NCI-H1048 (cell line): ENCODE measurements at regions not wholly inside any gene's neighbourhood (a gene's known extent, or its start where the extent isn't known, plus 50 kb on each side); places are given as distances from the start of the nearest gene placed in this dataset.

ENCODE experiments used
- DNase-seq: peaks from one replicate; lab custom pipeline; 2025; lab: John Stamatoyannopoulos, UW

- DNase-seq = no peak
These were observed 457.9 kb downstream of the FGF9 start for GRCh38 chr13:22128441-22129408.

DNA sequence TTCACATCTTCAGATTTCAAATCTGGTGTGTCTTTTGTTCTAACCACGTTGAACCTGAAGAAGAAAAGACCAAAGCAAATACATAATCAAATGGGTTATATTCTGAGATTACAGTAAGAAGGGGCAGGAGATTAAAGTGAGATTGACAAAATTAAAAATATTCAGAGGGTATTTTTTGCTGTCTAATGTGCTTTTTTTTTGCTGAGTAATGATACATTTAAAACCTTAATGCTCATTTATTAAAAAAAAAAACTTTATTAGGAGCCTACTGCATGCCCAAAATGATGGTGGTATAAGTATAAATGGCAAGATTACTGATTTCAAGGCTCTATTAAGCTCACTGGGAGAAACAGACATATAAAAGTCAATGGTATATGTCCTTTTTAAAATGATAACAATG lies 459.4 kb downstream of the FGF9 start:
- no peak for DNase-seq

DNA sequence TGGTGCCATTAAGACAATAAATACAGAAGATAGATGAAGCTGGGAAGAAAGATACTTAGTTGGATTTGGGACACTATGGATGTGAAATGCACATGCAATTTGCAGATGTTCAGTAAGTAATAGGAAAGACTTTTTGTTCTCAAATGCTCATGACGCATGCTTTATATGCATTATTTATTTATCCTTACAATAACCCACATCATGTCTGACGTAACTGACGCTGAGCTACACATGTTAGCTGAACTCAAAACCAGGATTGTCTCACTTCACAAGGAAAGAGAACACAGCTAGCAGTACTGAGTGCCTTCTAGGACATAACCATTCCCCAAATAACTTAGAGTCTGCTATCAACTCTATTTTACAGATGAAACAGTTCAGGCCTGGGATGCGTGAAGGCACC lies 463.4 kb downstream of the FGF9 start:
- DNase-seq = no peak

DNA sequence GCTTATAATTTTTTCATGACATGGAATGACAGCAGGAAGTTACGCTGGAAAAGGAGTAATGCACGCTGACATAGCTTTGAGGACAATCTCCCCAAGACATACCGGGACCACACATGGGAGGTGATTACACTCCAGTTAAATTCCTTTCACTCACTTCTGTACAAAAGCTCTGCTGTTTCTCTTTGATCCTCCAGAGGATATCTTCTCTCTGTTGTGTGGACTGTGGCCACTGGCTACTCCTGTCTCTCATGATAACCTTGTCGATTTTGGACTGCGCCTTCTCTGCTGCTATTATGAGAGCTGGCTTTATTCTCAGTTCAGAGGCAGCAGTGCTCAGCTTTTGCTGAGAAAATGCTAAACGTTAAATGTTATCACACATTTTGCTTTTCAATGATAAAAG lies 464.6 kb downstream of the FGF9 start:
- DNase-seq = no peak

DNA sequence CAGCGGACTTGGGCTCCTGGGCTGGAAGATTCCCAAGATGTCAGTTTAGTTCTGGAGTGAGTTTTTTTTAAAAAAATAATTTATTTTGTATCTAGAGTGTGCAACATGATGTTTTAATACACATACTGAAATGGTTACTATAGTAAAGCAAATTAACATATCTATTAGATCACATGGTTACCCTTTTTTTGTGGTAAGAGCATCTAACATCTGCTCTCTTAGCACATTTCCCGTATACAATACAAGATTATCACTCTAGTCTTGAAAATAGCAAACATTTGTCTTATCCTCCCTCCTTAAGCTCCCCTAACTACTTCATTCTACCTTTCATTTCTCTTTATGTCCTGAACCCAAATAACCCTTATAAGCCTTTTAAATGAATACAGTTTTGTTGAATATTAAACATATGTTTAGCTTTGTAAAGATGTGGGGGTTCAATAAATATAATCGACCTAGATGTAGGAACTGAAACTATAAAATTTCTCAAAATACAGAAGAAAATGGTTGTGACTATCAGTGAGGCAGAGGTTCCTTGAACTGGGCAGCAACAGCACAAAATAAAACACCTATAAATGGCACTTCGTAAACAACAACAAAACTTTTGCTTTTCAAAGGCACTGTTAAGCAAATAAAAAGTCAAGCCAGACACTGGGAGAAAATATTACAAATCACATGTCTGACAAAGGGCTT lies 466.6 kb downstream of the FGF9 start:
- no peak for DNase-seq

GRCh38 chr13:22138947-22139346 lies 468.1 kb downstream of the FGF9 start:
- no peak for DNase-seq

GRCh38 chr13:22141716-22142115 lies 470.8 kb downstream of the FGF9 start:
- no peak for DNase-seq

GRCh38 chr13:22143671-22144070 lies 472.8 kb downstream of the FGF9 start:
- DNase-seq = no peak

- DNase-seq = no peak
These were observed 473.9 kb downstream of the FGF9 start for GRCh38 chr13:22144806-22145205.

GRCh38 chr13:22148187-22148586 lies 477.3 kb downstream of the FGF9 start:
- DNase-seq = no peak

DNA sequence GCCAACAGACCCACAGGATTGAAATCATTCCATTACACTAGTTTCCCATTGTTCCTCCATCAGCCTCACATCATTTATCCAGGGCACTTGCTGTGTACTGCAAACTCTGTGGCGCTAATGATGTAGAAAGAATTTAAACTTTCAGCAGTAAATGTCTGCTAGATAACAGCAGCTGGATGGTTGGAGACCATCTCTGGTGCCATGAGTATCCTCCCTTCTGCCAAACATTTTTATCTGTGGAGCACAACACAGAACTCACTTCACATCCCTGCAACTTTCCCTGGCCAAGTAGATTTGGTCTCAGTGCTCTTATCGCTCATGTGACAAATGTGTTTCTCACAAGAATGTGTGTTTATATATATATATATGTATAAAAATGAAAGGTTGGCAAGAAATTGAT lies 481.9 kb downstream of the FGF9 start:
- DNase-seq = no peak

DNA sequence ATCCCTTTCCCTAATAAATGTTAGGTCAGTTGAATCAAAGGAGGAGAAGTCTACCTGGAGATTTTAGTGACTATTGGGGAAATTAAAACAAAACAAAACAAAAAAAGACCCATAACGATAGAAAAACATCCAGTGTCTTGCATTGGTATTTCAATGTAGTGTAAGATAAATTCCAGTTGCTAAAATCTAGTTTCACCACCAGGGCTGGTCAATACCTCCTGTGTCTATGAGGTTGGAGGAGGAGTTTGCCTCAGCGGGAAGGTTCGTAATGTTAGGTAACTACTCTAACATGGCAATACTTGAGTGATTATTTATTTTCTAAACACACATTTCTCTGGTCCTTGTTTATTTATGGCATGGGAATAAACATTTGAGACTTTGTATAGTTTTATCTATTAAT lies 483.2 kb downstream of the FGF9 start:
- DNase-seq = no peak

DNA sequence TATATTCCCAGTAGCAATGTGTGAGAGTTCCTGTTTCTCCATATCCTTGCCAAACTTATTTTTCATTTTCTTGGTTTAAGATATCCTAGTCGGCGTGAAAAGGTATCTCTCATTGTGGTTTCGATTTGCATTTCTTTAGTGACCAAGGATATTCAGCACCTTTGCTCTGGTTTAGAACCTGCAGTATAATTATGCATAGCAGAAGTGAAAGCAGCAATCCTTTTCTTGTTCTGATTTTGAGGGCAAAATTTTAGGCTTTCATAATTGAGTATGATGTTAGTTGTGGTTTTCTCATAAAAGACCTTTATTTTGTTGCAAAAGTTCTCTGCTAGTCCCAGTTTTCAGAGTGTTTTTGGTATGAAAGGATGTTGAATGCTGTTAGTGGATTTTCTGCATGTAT lies 491.0 kb downstream of the FGF9 start:
- no peak for DNase-seq

DNA sequence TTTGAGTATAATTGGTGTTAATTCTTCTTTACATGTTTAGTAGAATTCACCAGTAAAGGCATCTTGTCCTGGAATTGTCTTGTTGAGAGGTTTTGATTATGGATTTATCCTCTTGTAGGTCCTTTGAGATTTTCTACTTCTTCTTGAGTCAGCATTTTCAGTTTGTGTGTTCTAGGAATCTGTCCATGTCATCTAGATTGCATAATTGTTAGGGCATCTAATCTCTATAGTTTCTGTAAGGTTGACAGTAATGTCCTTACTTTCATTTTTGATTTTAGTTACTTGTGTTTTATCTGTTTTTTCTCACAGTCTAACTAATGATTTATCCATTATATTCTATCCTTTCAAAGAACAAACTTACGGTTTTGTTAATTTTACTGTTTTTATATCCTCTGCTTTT lies 492.0 kb downstream of the FGF9 start:
- DNase-seq = no peak

DNA sequence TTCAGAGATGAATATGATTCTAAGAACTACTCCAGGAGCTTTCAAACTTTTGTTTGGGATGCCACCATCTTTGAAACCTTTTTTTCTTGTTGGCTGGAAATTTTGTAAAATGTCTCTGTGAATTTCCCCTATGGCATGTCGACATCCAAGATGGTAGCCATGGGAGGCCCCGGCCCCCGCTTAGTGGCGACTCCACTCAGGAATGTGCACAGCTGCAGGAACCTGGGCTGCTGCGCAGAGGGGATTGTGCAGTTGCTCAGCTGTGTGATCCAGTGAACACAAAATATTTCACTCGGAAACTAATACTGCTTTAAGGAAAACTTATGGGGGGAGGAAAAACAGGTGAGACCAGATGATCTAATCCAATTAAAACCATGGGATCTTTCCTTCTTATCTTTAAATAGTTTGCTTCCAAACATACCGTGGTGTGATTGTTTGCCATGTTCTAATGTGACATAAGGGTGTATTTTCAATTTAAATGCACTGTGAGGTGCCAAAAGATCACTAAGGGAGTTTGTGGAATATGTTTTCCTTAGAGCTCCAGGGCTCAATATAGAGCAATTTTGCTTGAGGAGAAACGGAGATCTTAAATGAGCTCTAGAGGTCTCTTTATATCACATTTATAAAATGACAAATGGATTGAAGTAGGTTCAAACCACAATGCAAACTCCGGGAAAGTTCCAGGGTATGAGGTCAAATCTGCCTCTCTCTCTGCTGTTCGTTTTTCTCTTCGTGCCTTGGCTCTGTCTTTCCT lies 497.7 kb downstream of the FGF9 start:
- no peak for DNase-seq

GRCh38 chr13:22169473-22169872 lies 498.6 kb downstream of the FGF9 start:
- DNase-seq = no peak

DNA sequence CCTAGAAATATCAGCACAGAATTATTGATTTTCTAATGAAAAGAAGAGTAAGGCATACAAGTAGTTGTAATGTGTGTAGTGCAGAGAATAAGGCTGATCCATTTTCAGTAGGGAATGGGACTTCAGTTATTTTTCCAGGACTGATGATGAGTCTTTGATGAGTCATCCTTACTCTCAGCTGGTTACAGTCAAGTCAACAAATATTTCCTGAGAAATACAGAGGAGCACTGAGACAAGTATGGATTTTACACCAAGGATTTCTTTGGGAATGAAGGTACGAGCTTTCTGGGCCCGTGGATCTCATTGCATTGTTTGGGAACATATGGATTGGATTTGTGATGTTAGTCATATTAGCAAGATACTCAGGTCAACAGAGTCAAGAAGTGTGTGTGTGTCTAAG lies 502.7 kb downstream of the FGF9 start:
- DNase-seq = no peak

DNA sequence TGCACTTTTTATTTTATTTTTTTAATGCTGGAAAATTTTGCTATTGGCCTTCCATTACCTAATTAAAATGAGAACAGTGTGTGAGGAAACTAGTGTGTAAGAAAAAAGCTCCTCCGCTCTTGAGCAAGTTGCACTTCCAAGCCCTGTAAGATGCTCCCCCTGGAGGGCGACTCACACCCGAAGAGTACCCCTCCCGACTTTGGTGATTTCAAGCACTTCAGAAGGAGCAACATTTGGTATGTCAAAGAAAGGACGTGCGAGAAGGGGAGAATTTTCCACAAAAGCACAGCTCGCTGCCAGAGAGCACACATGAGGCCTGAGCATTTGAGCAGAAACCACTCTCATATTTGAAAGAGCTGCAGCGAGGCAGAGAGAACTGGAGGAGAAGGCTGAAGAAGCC lies 504.4 kb downstream of the FGF9 start:
- no peak for DNase-seq

- DNase-seq = no peak
These were observed 504.9 kb downstream of the FGF9 start for GRCh38 chr13:22175815-22176214.

GRCh38 chr13:22176968-22177520 lies 506.2 kb downstream of the FGF9 start:
- DNase-seq = no peak

GRCh38 chr13:22178878-22179277 lies 508.0 kb downstream of the FGF9 start:
- no peak for DNase-seq

DNA sequence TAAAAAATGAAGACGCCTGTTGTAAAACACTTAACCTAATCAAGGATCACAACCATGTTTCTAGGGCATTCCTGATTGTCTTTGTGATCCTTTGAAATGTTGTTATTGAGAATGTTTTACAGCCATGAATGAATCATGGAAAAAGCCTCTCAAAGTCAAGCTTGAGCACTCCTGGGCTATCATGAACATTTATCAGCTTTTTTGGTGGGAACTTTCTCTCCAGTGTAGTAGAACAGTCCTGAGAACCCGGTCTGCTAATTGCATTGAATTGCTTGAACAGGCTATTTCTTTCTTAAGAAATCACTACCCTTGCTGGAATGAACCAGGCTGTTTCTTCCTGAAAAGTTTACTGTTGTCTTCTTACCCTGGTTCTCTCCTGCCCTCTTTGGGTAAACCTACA lies 516.5 kb downstream of the FGF9 start:
- DNase-seq = no peak
